H1 (cell line): ENCODE measurements at regions not wholly inside any gene's neighbourhood (a gene's known extent, or its start where the extent isn't known, plus 50 kb on each side); places are given as distances from the start of the nearest gene placed in this dataset.

ENCODE experiments used
- CTCF ChIA-PET: fragments of 300-600 bp; sonication (Branson Sonifier 250); formaldehyde crosslinking; loops from one replicate; lab custom pipeline; 2021; ENCODE audit not compliant: partially characterized antibody; lab: Charles Lee
- POLR2A ChIA-PET: fragments of 300-600 bp; sonication (Branson Sonifier 250); formaldehyde crosslinking; loops from one replicate; lab custom pipeline; 2021; ENCODE audit warnings: inconsistent platforms; ENCODE audit not compliant: partially characterized antibody; lab: Charles Lee
- DNase-seq, 2 experiments: peaks; one replicate each; pipeline versions ENCODE4 v3.0.0 to v3.0.0-alpha.2; 2010 to 2022; ENCODE audit warnings: low spot score in 2 of 2, low read depth in 1 of 2, mixed read lengths in 1 of 2
- FAIRE-seq: peaks from 2 replicates; lab custom pipeline; 2011; peaks lifted over from hg19 to GRCh38; lab: Jason Lieb, UNC
- H2AFZ ChIP-seq: 2 replicates; pipeline ENCODE4 v1.8.1; 2012; ENCODE audit warnings: low read length, inconsistent platforms
- H2AK5ac ChIP-seq: 2 replicates; pipeline ENCODE4 v1.6.1; 2013; ENCODE audit warnings: low read depth, low read length
- H2BK120ac ChIP-seq: replicated peaks from 2 replicates; pipeline ENCODE3; 2013; ENCODE audit warnings: low read depth, low read length, inconsistent platforms
- H2BK12ac ChIP-seq: 2 replicates; pipeline ENCODE4 v1.6.1; 2013; ENCODE audit warnings: low read depth, low read length
- H2BK15ac ChIP-seq: 2 replicates; pipeline ENCODE4 v1.6.1; 2013; ENCODE audit warnings: low read length
- H2BK20ac ChIP-seq: 2 replicates; pipeline ENCODE4 v1.6.1; 2013; ENCODE audit warnings: low read length
- H2BK5ac ChIP-seq: 2 replicates; pipeline ENCODE4 v1.6.1; 2013; ENCODE audit warnings: low read depth, low read length
- H3K14ac ChIP-seq: 2 replicates; pipeline ENCODE4 v1.6.1; 2013; ENCODE audit warnings: inconsistent platforms; ENCODE audit not compliant: insufficient read length
- H3K18ac ChIP-seq: 2 replicates; pipeline ENCODE4 v1.6.1; 2013; ENCODE audit warnings: low read length; ENCODE audit errors: extremely low read depth
- H3K23ac ChIP-seq: 2 replicates; pipeline ENCODE4 v1.6.1; 2013; ENCODE audit warnings: inconsistent platforms; ENCODE audit not compliant: insufficient read length
- H3K23me2 ChIP-seq: 2 replicates; pipeline ENCODE4 v1.6.1; 2013; ENCODE audit warnings: low read depth, low read length
- H3K27ac ChIP-seq: 2 replicates; pipeline ENCODE4 v1.6.1; 2011; ENCODE audit warnings: low read depth, low read length, inconsistent platforms
- H3K27me3 ChIP-seq, 4 experiments: replicated peaks in 1 of 4; 1 replicate in 1 of 4; 2 replicates in 3 of 4; pipeline versions ENCODE4 v1.6.1 to v1.8.1; 2011 to 2013; ENCODE audit warnings: low read length in 3 of 4, mild to moderate bottlenecking in 3 of 4, inconsistent platforms in 2 of 4, mixed read lengths in 2 of 4, moderate library complexity in 1 of 4; ENCODE audit not compliant: control insufficient read depth in 3 of 4, insufficient read depth in 3 of 4; ENCODE audit errors: extremely low read depth in 1 of 4
- H3K36me3 ChIP-seq, 4 experiments: 2 replicates each; pipeline versions ENCODE4 v1.6.1 to v1.8.1; 2011 to 2013; ENCODE audit warnings: mild to moderate bottlenecking in 4 of 4, low read length in 3 of 4, moderate library complexity in 2 of 4, control low read depth in 1 of 4, inconsistent platforms in 1 of 4; ENCODE audit not compliant: insufficient read depth in 4 of 4, control insufficient read depth in 2 of 4
- H3K4ac ChIP-seq: replicated peaks from 2 replicates; pipeline ENCODE3; 2013; ENCODE audit warnings: low read length, low read depth, mixed read lengths, inconsistent platforms; ENCODE audit not compliant: insufficient read length
- H3K4me1 ChIP-seq, 4 experiments: replicated peaks in 1 of 4; 1 replicate in 1 of 4; 2 replicates in 3 of 4; pipeline versions ENCODE4 v1.6.1 to v1.8.1; 2011 to 2013; ENCODE audit warnings: low read length in 3 of 4, inconsistent platforms in 2 of 4, mixed read lengths in 1 of 4; ENCODE audit not compliant: insufficient read depth in 4 of 4, control insufficient read depth in 3 of 4
- H3K4me2 ChIP-seq, 2 experiments: 2 replicates each; pipeline versions ENCODE4 v1.6.1 to v1.8.1; 2011 to 2013; ENCODE audit warnings: low read depth in 2 of 2, low read length in 2 of 2, control low read depth in 1 of 2, inconsistent platforms in 1 of 2, mild to moderate bottlenecking in 1 of 2; ENCODE audit not compliant: insufficient read depth in 1 of 2
- H3K4me3 ChIP-seq, 4 experiments: fragments of 200-600, 300-600 bp in 1 of 4; sonication (generic), shearing (Covaris generic), sonication (Bioruptor Twin) in 1 of 4; 2 replicates each; pipeline versions ENCODE4 v1.5.1 to v1.8.1; 2011 to 2016; ENCODE audit warnings: low read length in 4 of 4, low read depth in 3 of 4, control low read depth in 2 of 4, inconsistent platforms in 2 of 4, mild to moderate bottlenecking in 2 of 4, mixed read lengths in 1 of 4, moderate library complexity in 1 of 4; ENCODE audit not compliant: insufficient read depth in 2 of 4; ENCODE audit errors: extremely low read depth in 1 of 4
- H3K56ac ChIP-seq: replicated peaks from 2 replicates; pipeline ENCODE3; 2013; ENCODE audit warnings: low read depth, mild to moderate bottlenecking, mixed read lengths, low read length, inconsistent platforms; ENCODE audit not compliant: insufficient read length
- H3K79me1 ChIP-seq: 2 replicates; pipeline ENCODE4 v1.6.1; 2013; ENCODE audit warnings: low read depth, low read length, control low read depth
- H3K79me2 ChIP-seq, 2 experiments: 2 replicates each; pipeline versions ENCODE4 v1.6.1 to v1.8.1; 2012 to 2013; ENCODE audit warnings: low read length in 2 of 2, mild to moderate bottlenecking in 2 of 2, inconsistent platforms in 1 of 2; ENCODE audit not compliant: insufficient read depth in 2 of 2, control insufficient read depth in 1 of 2
- H3K9ac ChIP-seq, 4 experiments: replicated peaks in 1 of 4; 1 replicate in 1 of 4; 2 replicates in 3 of 4; pipeline versions ENCODE4 v1.6.1 to v1.8.1; 2011 to 2013; ENCODE audit warnings: low read depth in 3 of 4, low read length in 3 of 4, control low read depth in 2 of 4, mild to moderate bottlenecking in 2 of 4, moderate library complexity in 2 of 4, inconsistent platforms in 1 of 4; ENCODE audit errors: extremely low read depth in 1 of 4
- H3K9me3 ChIP-seq, 2 experiments: 2 replicates each; pipeline versions ENCODE4 v1.6.1 to v1.8.1; 2012 to 2013; ENCODE audit warnings: mild to moderate bottlenecking in 2 of 2, moderate library complexity in 2 of 2, control low read depth in 1 of 2, inconsistent platforms in 1 of 2, low read depth in 1 of 2, low read length in 1 of 2, mixed read lengths in 1 of 2; ENCODE audit not compliant: insufficient read depth in 2 of 2
- H4K20me1 ChIP-seq, 2 experiments: replicated peaks in 1 of 2; 2 replicates each; pipeline versions ENCODE3 to v1.8.1; 2011 to 2013; ENCODE audit warnings: inconsistent platforms in 2 of 2, low read length in 2 of 2, mild to moderate bottlenecking in 1 of 2; ENCODE audit not compliant: insufficient read depth in 2 of 2, control insufficient read depth in 1 of 2
- H4K5ac ChIP-seq: 2 replicates; pipeline ENCODE4 v1.6.1; 2013; ENCODE audit warnings: low read length, low read depth, mixed read lengths, inconsistent platforms; ENCODE audit not compliant: insufficient read length
- H4K8ac ChIP-seq: 2 replicates; pipeline ENCODE4 v1.8.0; 2013; ENCODE audit warnings: mild to moderate bottlenecking, moderate library complexity, low read length, inconsistent platforms; ENCODE audit not compliant: insufficient read depth; ENCODE audit errors: extremely low read depth
- H4K91ac ChIP-seq: replicated peaks from 2 replicates; pipeline ENCODE3; 2013; ENCODE audit warnings: low read length, mixed read lengths, inconsistent platforms; ENCODE audit not compliant: insufficient read length
- ASH2L ChIP-seq: fragments of 200-600, 300-600 bp; sonication (generic); IDR thresholded peaks from one replicate; pipeline ENCODE4 v1.7.1; 2017; ENCODE audit warnings: low read length
- CBX5 ChIP-seq: fragments of 300-800, 300-1000 bp; sonication (generic); IDR thresholded peaks from 2 replicates; pipeline ENCODE4 v1.7.1; 2016; ENCODE audit warnings: antibody characterized with exemption, low read length, low read depth
- CBX8 ChIP-seq: fragments of 300-800, 300-1000 bp; sonication (generic); IDR thresholded peaks from 2 replicates; pipeline ENCODE4 v1.7.1; 2016; ENCODE audit warnings: low read depth, low read length, borderline replicate concordance
- EGR1 ChIP-seq: IDR thresholded peaks from 2 replicates; pipeline ENCODE4 v1.6.1; 2011; ENCODE audit warnings: low read depth, low read length, borderline replicate concordance
- HDAC2 ChIP-seq, 2 experiments: fragments of 300-600 bp in 1 of 2; sonication (generic) in 1 of 2; IDR thresholded peaks; 2 replicates each; pipeline ENCODE4 v1.6.1; 2011 to 2012; ENCODE audit warnings: low read depth in 2 of 2, low read length in 2 of 2, mild to moderate bottlenecking in 2 of 2, moderate library complexity in 2 of 2, borderline replicate concordance in 1 of 2, inconsistent platforms in 1 of 2
- KDM4A ChIP-seq: IDR thresholded peaks from one replicate; pipeline ENCODE4 v1.7.1; 2012; ENCODE audit warnings: low read depth, mild to moderate bottlenecking, moderate library complexity, low read length, inconsistent platforms; ENCODE audit not compliant: severe bottlenecking
- PHF8 ChIP-seq: fragments of 200-600 bp; sonication (generic); conservative IDR thresholded peaks from 2 replicates; pipeline ENCODE4 v1.7.1; 2012; ENCODE audit warnings: low read depth, mild to moderate bottlenecking, inconsistent platforms, low read length, moderate library complexity
- RAD21 ChIP-seq, 2 experiments: IDR thresholded peaks in 1 of 2; conservative IDR thresholded peaks in 1 of 2; 2 replicates each; pipeline ENCODE4 v1.6.1; 2011; ENCODE audit warnings: low read depth in 2 of 2, low read length in 2 of 2, improper control_type of control experiment in 1 of 2, inconsistent platforms in 1 of 2, mild to moderate bottlenecking in 1 of 2, moderate library complexity in 1 of 2
- SUZ12 ChIP-seq: fragments of 200-600 bp; sonication (generic); IDR thresholded peaks from 2 replicates; pipeline ENCODE4 v1.6.1; 2012; ENCODE audit warnings: mild to moderate bottlenecking, inconsistent platforms, low read length, moderate library complexity, mixed read lengths
- TBP ChIP-seq: IDR thresholded peaks from 2 replicates; pipeline ENCODE4 v1.6.1; 2011; ENCODE audit warnings: low read depth, low read length, improper control_type of control experiment
- TCF12 ChIP-seq: IDR thresholded peaks from 2 replicates; pipeline ENCODE4 v1.6.1; 2011; ENCODE audit warnings: low read depth, mild to moderate bottlenecking, low read length
- WGBS, 2 experiments: shearing (Covaris generic) in 1 of 2; methylation state at CpG; one replicate each; pipeline versions ENCODE4 v1.1.6 to v1.1.7; 2013 to 2015; ENCODE audit warnings: low lambda C conversion rate in 2 of 2, mixed read lengths in 2 of 2, inconsistent platforms in 1 of 2, low coverage in 1 of 2, missing lambda C conversion rate in 1 of 2; ENCODE audit not compliant: insufficient replicate concordance in 2 of 2, insufficient coverage in 1 of 2, insufficient read length in 1 of 2; ENCODE audit errors: extremely low coverage in 1 of 2, missing lambda C conversion rate in 1 of 2; 5-methylcytosine and 5-hydroxymethylcytosine counted together

DNA sequence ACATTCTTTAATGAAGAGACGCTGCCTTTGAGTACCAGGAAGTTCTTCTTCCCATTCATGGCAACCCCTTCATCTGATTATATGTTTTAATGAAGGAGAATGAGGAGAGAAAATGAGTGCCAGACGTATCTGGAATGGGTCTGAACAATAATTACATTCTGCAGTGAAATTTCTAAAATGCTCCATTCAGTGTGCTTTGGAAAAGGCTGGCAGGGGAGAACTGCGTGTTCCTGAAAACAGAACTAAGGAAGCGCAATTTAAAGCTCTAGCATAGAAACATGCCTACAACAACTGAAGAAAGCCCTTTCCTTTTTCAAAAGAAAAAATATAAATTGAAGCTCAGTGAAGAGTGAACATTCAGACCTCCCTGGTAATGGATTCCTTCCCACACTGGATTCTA lies 58.8 kb downstream of the BOD1L2 start:
- no peak for TF ChIP-seq KDM4A
- TF ChIP-seq HDAC2 (IDR thresholded peaks at IDR 0.05; ENCODE audit: borderline replicate concordance in 1 of 2, low read depth in 2 of 2, low read length in 2 of 2) = no peak
- no peak for TF ChIP-seq EGR1
- TF ChIP-seq PHF8 = no peak
- TF ChIP-seq SUZ12 = no peak
- TF ChIP-seq RAD21 (IDR thresholded peaks at IDR 0.05 in 1 of 2, conservative IDR thresholded peaks at IDR 0.05 in 1 of 2; ENCODE audit: low read depth in 2 of 2, low read length in 2 of 2) = no peak
- no peak for TF ChIP-seq CBX5
- no peak for TF ChIP-seq CBX8
- TF ChIP-seq TBP = no peak
- no peak for TF ChIP-seq ASH2L
- no peak for TF ChIP-seq TCF12
- no peaks in the 10 kb centered on the region for H3K9me3 ChIP-seq
- H2BK5ac ChIP-seq = no peak overlapping the region
- no peak overlapping the region for H2BK15ac ChIP-seq
- no peak overlapping the region for H3K9ac ChIP-seq
- no peak overlapping the region for H4K8ac ChIP-seq
- peaks cover 0 to 3% (median 0%) of the 10 kb centered on the region in 4 experiments; a peak in 2 of 7 replicates for H3K27me3 ChIP-seq
- 88% methylated on average over 4 of the region's 4 CpGs; no CpG with 5 or more reads in 1 of the 2 experiments for WGBS, 2 experiments
- H3K79me1 ChIP-seq = no peaks in the 10 kb centered on the region
- peaks cover 7% of the 10 kb centered on the region for H3K23me2 ChIP-seq
- H3K4ac ChIP-seq = no peak overlapping the region
- no peak overlapping the region for H3K56ac ChIP-seq
- H3K18ac ChIP-seq = no peak overlapping the region
- no peak overlapping the region for H3K4me3 ChIP-seq
- FAIRE-seq (no peak), DNase-seq (no peak)
- no peak overlapping the region for H2BK12ac ChIP-seq
- no peak overlapping the region for H2BK120ac ChIP-seq
- H2AFZ ChIP-seq = no peak overlapping the region; the same call in 1 of the 2 replicates
- no peak overlapping the region for H3K23ac ChIP-seq
- no peak overlapping the region for H3K27ac ChIP-seq
- ChIA-PET CTCF (interaction anchor here (1.1 to 1.9 kb wide), 3 partner anchors 9 to 76 kb away, joined by 3 to 5 read pairs (median 3); no protein-coding TSS in a partner anchor), POLR2A (no interaction called here)
- no peak overlapping the region for H3K14ac ChIP-seq
- H3K36me3 ChIP-seq = no peaks in the 10 kb centered on the region
- no peak overlapping the region for H3K4me2 ChIP-seq
- H4K5ac ChIP-seq = no peak overlapping the region
- H3K4me1 ChIP-seq = peaks cover 9 to 16% (median 13%) of the 10 kb centered on the region in 4 experiments; a peak in 6 of 7 replicates
- no peak overlapping the region for H4K91ac ChIP-seq
- H2BK20ac ChIP-seq = no peak overlapping the region
- H2AK5ac ChIP-seq = no peak overlapping the region
- H3K79me2 ChIP-seq = no peaks in the 10 kb centered on the region
- no peaks in the 10 kb centered on the region for H4K20me1 ChIP-seq
